IPS-18c (cell line): ENCODE measurements at regions not wholly inside any gene's neighbourhood (a gene's known extent, or its start where the extent isn't known, plus 50 kb on each side); places are given as distances from the start of the nearest gene placed in this dataset.

Experiments
- H3K4me3 ChIP-seq: 2 replicates; pipeline ENCODE4 v1.7.0; 2013; ENCODE audit warnings: low read depth, mild to moderate bottlenecking, low read length, moderate library complexity; ENCODE audit not compliant: insufficient read depth
- H3K9me3 ChIP-seq: one replicate; pipeline ENCODE4 v1.6.1; 2013; ENCODE audit warnings: mild to moderate bottlenecking, low read length, moderate library complexity; ENCODE audit not compliant: control insufficient read depth, insufficient read depth

- H3K4me3 ChIP-seq, result no peak overlapping the region
- H3K9me3 ChIP-seq, result no peaks in the 10 kb centered on the region
These were observed 83.5 kb upstream of the SULF2 start for GRCh38 chr20:47868744-47869143.

GRCh38 chr20:47868236-47868635 lies 83.0 kb upstream of the SULF2 start:
- Histone ChIP-seq H3K9me3 (no peaks in the 10 kb centered on the region), H3K4me3 (no peak overlapping the region)

- H3K4me3 ChIP-seq, result no peak overlapping the region
- no peaks in the 10 kb centered on the region for H3K9me3 ChIP-seq
These were observed 82.5 kb upstream of the SULF2 start for GRCh38 chr20:47867831-47868230.

GRCh38 chr20:47866480-47866879 lies 81.2 kb upstream of the SULF2 start:
- no peaks in the 10 kb centered on the region for H3K9me3 ChIP-seq
- H3K4me3 ChIP-seq, result no peak overlapping the region

GRCh38 chr20:47865912-47866311 lies 80.6 kb upstream of the SULF2 start:
- Histone ChIP-seq H3K4me3 (no peak overlapping the region), H3K9me3 (no peaks in the 10 kb centered on the region)

GRCh38 chr20:47865451-47865850 lies 80.2 kb upstream of the SULF2 start:
- H3K4me3 ChIP-seq, result no peak overlapping the region

GRCh38 chr20:47863981-47864380 lies 78.7 kb upstream of the SULF2 start:
- H3K9me3 ChIP-seq, result no peaks in the 10 kb centered on the region
- no peak overlapping the region for H3K4me3 ChIP-seq

More at GRCh38 chr20:47865451-47865850, 80.2 kb upstream of the SULF2 start:
- no peaks in the 10 kb centered on the region for H3K9me3 ChIP-seq

- H3K4me3 ChIP-seq, result no peak overlapping the region
These were observed 78.2 kb upstream of the SULF2 start for GRCh38 chr20:47863315-47863965.

GRCh38 chr20:47862574-47863240 lies 77.4 kb upstream of the SULF2 start:
- Histone ChIP-seq H3K9me3 (no peaks in the 10 kb centered on the region), H3K4me3 (no peak overlapping the region)

More at GRCh38 chr20:47863315-47863965, 78.2 kb upstream of the SULF2 start:
- H3K9me3 ChIP-seq, result no peaks in the 10 kb centered on the region

- Histone ChIP-seq H3K4me3 (no peak overlapping the region), H3K9me3 (no peaks in the 10 kb centered on the region)
These were observed 75.8 kb upstream of the SULF2 start for GRCh38 chr20:47861116-47861515.

GRCh38 chr20:47860049-47860830 lies 75.0 kb upstream of the SULF2 start:
- Histone ChIP-seq H3K4me3 (no peak overlapping the region), H3K9me3 (no peaks in the 10 kb centered on the region)

- no peaks in the 10 kb centered on the region for H3K9me3 ChIP-seq
- no peak overlapping the region for H3K4me3 ChIP-seq
These were observed 74.0 kb upstream of the SULF2 start for GRCh38 chr20:47859278-47859677.

GRCh38 chr20:47857569-47858464 lies 72.5 kb upstream of the SULF2 start:
- H3K4me3 ChIP-seq, result no peak overlapping the region
- no peaks in the 10 kb centered on the region for H3K9me3 ChIP-seq

GRCh38 chr20:47857187-47857568 lies 71.9 kb upstream of the SULF2 start:
- no peaks in the 10 kb centered on the region for H3K9me3 ChIP-seq
- H3K4me3 ChIP-seq, result no peak overlapping the region

GRCh38 chr20:47855799-47856198 lies 70.5 kb upstream of the SULF2 start:
- no peak overlapping the region for H3K4me3 ChIP-seq
- no peaks in the 10 kb centered on the region for H3K9me3 ChIP-seq

GRCh38 chr20:47854687-47855212 lies 69.5 kb upstream of the SULF2 start:
- Histone ChIP-seq H3K4me3 (no peak overlapping the region), H3K9me3 (no peaks in the 10 kb centered on the region)

GRCh38 chr20:47851774-47852173 lies 66.5 kb upstream of the SULF2 start:
- no peaks in the 10 kb centered on the region for H3K9me3 ChIP-seq
- H3K4me3 ChIP-seq, result no peak overlapping the region
